ENCODE measurements at regions not wholly inside any gene's neighbourhood (a gene's known extent, or its start where the extent isn't known, plus 50 kb on each side); places are given as distances from the start of the nearest gene placed in this dataset.
"Not testable (repeated sequence)": the region's sequence is repeated elsewhere in the genome, so short reads cannot be mapped to it uniquely, and the experiment has no call there.

GRCh38 chr2:142509401-142509800 lies 368.1 kb upstream of the KYNU start:
- TF ChIP-seq POLR2A (IDR thresholded peaks at IDR 0.05) (no peak), CTCF (IDR thresholded peaks at IDR 0.05) (no peak)
- Histone ChIP-seq H3K9me3 (replicated peaks in 1 of 3) (peaks cover 0 to 5% (median 0%) of the 10 kb centered on the region in 3 donors), H3K36me3 (replicated peaks in 1 of 2) (no peaks in the 10 kb centered on the region), H3K4me1 (replicated peaks in 1 of 2) (no peaks in the 10 kb centered on the region), H3K27me3 (no peaks in the 10 kb centered on the region), H3K27ac (no peak overlapping the region), H3K4me3 (no peak overlapping the region)
- DNase-seq, result no peak
- intact Hi-C loops (cut with DNase I), result no loop called here
- 65 to 76% (median 69%) methylated on average over 3 of the region's 3 CpGs for WGBS, 4 donors

- H3K27ac ChIP-seq, result no peak overlapping the region
- no peak for DNase-seq
- no peaks in the 10 kb centered on the region for H3K4me1 ChIP-seq (replicated peaks in 1 of 2)
- H3K36me3 ChIP-seq (replicated peaks in 1 of 2), result no peaks in the 10 kb centered on the region
- TF ChIP-seq CTCF (IDR thresholded peaks at IDR 0.05) (no peak), POLR2A (IDR thresholded peaks at IDR 0.05) (no peak)
- H3K9me3 ChIP-seq (replicated peaks in 1 of 3), result peaks cover 0 to 5% (median 0%) of the 10 kb centered on the region in 3 donors
- 48 to 67% (median 57%) methylated on average over 1 of the region's 1 CpG for WGBS, 4 donors
- intact Hi-C loops (cut with DNase I), result no loop called here
- no peak overlapping the region for H3K4me3 ChIP-seq
- H3K27me3 ChIP-seq, result no peaks in the 10 kb centered on the region
These were observed 372.7 kb upstream of the KYNU start for GRCh38 chr2:142504754-142505153.

GRCh38 chr2:142502402-142502801 lies 371.6 kb upstream of the LRP1B start:
- intact Hi-C loops (cut with DNase I), result no loop called here
- peaks cover 0 to 5% (median 0%) of the 10 kb centered on the region in 3 donors for H3K9me3 ChIP-seq (replicated peaks in 1 of 3)
- no peak overlapping the region for H3K4me3 ChIP-seq
- 80 to 89% (median 82%) methylated on average over 1 of the region's 1 CpG for WGBS, 4 donors
- TF ChIP-seq POLR2A (IDR thresholded peaks at IDR 0.05) (no peak), CTCF (IDR thresholded peaks at IDR 0.05) (no peak)
- no peaks in the 10 kb centered on the region for H3K4me1 ChIP-seq (replicated peaks in 1 of 2)
- no peaks in the 10 kb centered on the region for H3K36me3 ChIP-seq (replicated peaks in 1 of 2)
- DNase-seq, result no peak
- no peak overlapping the region for H3K27ac ChIP-seq
- no peaks in the 10 kb centered on the region for H3K27me3 ChIP-seq

GRCh38 chr2:142495141-142495540 lies 364.3 kb upstream of the LRP1B start:
- no peaks in the 10 kb centered on the region for H3K27me3 ChIP-seq
- no peak overlapping the region for H3K27ac ChIP-seq
- no peak for DNase-seq
- no peaks in the 10 kb centered on the region for H3K9me3 ChIP-seq (replicated peaks in 1 of 3)
- WGBS, 4 donors, result 68 to 83% (median 80%) methylated on average over 2 of the region's 2 CpGs
- no peak overlapping the region for H3K4me3 ChIP-seq
- H3K36me3 ChIP-seq (replicated peaks in 1 of 2), result no peaks in the 10 kb centered on the region
- intact Hi-C loops (cut with DNase I), result no loop called here
- TF ChIP-seq POLR2A (IDR thresholded peaks at IDR 0.05) (no peak), CTCF (IDR thresholded peaks at IDR 0.05) (no peak)
- H3K4me1 ChIP-seq (replicated peaks in 1 of 2), result no peaks in the 10 kb centered on the region

- DNase-seq; H3K36me3 ChIP-seq (replicated peaks in 1 of 2); H3K27me3 ChIP-seq; H3K27ac ChIP-seq; H3K4me1 ChIP-seq (replicated peaks in 1 of 2); H3K4me3 ChIP-seq; intact Hi-C loops (cut with DNase I); H3K9me3 ChIP-seq (replicated peaks in 1 of 3): not testable (repeated sequence)
- 55 to 74% (median 64%) methylated on average over 3 of the region's 3 CpGs for WGBS, 4 donors
These were observed 358.8 kb upstream of the LRP1B start for GRCh38 chr2:142489631-142490030.

All from adrenal gland (tissue), 9 donors.